ENCODE measurements at regions not wholly inside any gene's neighbourhood (a gene's known extent, or its start where the extent isn't known, plus 50 kb on each side); places are given as distances from the start of the nearest gene placed in this dataset.
A peak's percentile ranks its signal among the peaks of the same experiment; 100 is the strongest.

- no peak for TF ChIP-seq CTCF (IDR thresholded peaks at IDR 0.05; ENCODE audit: insufficient read depth, missing control alignments)
- DNase-seq (ENCODE audit: insufficient read length, low spot score) (no peak), FAIRE-seq (no peak)
Measured at GRCh38 chr18:62629031-62629430, 86.3 kb upstream of the PHLPP1 start.

GRCh38 chr18:62631173-62631572 is 84.2 kb upstream of the PHLPP1 start:
- FAIRE-seq (peak; percentile 97), DNase-seq (ENCODE audit: insufficient read length, low spot score) (no peak)
- TF ChIP-seq CTCF (IDR thresholded peaks at IDR 0.05; ENCODE audit: insufficient read depth, missing control alignments) = no peak

GRCh38 chr18:62632788-62633455 is 82.4 kb upstream of the PHLPP1 start:
- DNase-seq (ENCODE audit: insufficient read length, low spot score) (no peak), FAIRE-seq (peak; percentile 99)
- no peak for TF ChIP-seq CTCF (IDR thresholded peaks at IDR 0.05; ENCODE audit: insufficient read depth, missing control alignments)

- TF ChIP-seq CTCF (IDR thresholded peaks at IDR 0.05; ENCODE audit: insufficient read depth, missing control alignments) = no peak
- FAIRE-seq = no peak
- no peak for DNase-seq (ENCODE audit: insufficient read length, low spot score)
Measured at GRCh38 chr18:62634458-62634857, 80.9 kb upstream of the PHLPP1 start.

GRCh38 chr18:62634979-62635630 is 80.2 kb upstream of the PHLPP1 start:
- FAIRE-seq (peak; percentile 88), DNase-seq (ENCODE audit: insufficient read length, low spot score) (no peak)
- no peak for TF ChIP-seq CTCF (IDR thresholded peaks at IDR 0.05; ENCODE audit: insufficient read depth, missing control alignments)

GRCh38 chr18:62637403-62637802 is 77.9 kb upstream of the PHLPP1 start:
- DNase-seq (ENCODE audit: insufficient read length, low spot score) (no peak), FAIRE-seq (peak; percentile 77)
- TF ChIP-seq CTCF (IDR thresholded peaks at IDR 0.05; ENCODE audit: insufficient read depth, missing control alignments) = no peak
